PC-9 (cell line): ENCODE measurements at regions not wholly inside any gene's neighbourhood (a gene's known extent, or its start where the extent isn't known, plus 50 kb on each side); places are given as distances from the start of the nearest gene placed in this dataset.

Source experiments
- CTCF ChIP-seq: fragments of 200-600 bp; sonication (generic); conservative IDR thresholded peaks from 2 replicates; pipeline ENCODE4 v1.6.1; 2017; ENCODE audit warnings: mixed run types, antibody characterized with exemption, mild to moderate bottlenecking, moderate library complexity
- EZH2 ChIP-seq: fragments of 200-600 bp; sonication (generic); IDR thresholded peaks from 2 replicates; pipeline ENCODE4 v1.8.0; 2017; ENCODE audit warnings: antibody characterized with exemption, low read depth

DNA sequence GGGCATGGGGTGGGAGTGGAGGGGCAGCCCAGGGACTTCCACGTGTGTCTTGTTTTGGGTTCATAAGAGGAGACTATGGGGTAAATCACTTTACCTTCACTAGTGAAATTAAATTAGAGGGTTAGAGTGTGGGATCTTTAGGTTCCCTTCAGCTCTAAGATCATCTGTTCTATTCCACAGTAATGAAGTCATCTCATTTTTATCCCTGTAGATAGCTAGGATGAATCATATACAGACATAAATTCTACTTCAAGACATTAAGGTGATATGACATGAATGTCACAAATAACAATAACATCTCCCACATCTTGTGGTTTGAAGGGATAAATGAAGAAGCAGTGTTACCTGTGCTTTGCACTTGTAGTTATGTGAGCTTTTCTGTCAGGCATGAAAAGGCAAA lies 83.8 kb downstream of the ELOVL4 start:
- no peak for TF ChIP-seq CTCF
- no peak for TF ChIP-seq EZH2
